Kidney epithelial cell (primary cell): ENCODE measurements at regions not wholly inside any gene's neighbourhood (a gene's known extent, or its start where the extent isn't known, plus 50 kb on each side); places are given as distances from the start of the nearest gene placed in this dataset.

ENCODE experiments used
- DNase-seq: peaks from one replicate; pipeline ENCODE4 v3.0.0-alpha.2; 2010; ENCODE audit warnings: low read depth
- H3K27me3 ChIP-seq: 2 replicates; pipeline ENCODE4 v1.6.0; 2011; ENCODE audit warnings: low read length; ENCODE audit not compliant: control insufficient read depth, insufficient read depth
- H3K36me3 ChIP-seq: 2 replicates; pipeline ENCODE4 v1.5.1; 2011; ENCODE audit warnings: low read length; ENCODE audit not compliant: control insufficient read depth, insufficient read depth
- H3K4me3 ChIP-seq: 2 replicates; pipeline ENCODE4 v1.5.1; 2011; ENCODE audit warnings: low read depth, mild to moderate bottlenecking, control low read depth, low read length
- TF ChIP-seq, protein P1 (sequence below): IDR thresholded peaks from 2 replicates; pipeline ENCODE4 v1.5.1; 2011; ENCODE audit warnings: mild to moderate bottlenecking, moderate library complexity, low read length, control low read depth, inconsistent platforms; ENCODE audit not compliant: insufficient read depth, poor library complexity, severe bottlenecking

DNA sequence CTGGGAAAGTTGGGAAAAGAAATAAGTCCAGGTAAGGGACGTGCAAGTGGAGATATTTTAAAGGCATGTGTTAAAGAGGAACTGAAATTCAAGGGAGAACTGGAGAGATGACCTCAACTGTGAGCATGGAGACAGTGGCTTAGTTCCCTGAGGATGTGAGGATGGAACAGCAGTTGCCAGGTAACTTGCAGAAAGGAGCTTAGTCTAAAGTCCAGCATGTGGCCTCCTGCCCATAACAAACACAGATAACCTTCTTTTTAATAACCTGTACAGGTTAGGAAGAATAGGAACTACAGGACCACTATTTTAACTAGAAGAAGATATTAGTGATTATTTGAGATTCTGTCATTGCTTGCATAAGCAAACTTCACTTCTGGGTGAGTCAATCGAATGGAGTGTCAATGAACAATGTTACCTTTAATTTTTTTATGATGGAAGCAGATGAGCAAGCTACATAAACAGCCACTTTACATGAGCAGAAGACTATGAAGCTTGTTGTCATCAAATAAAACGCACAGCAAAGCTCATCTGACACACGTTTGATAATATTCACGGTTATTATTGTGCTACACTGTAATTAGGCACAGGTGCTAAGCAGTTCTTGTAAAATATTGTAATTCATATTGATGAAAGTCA, 291.7 kb upstream of the DDHD1 start:
- H3K27me3 ChIP-seq = no peaks in the 10 kb centered on the region
- no peaks in the 10 kb centered on the region for H3K36me3 ChIP-seq
- no peak for DNase-seq
- H3K4me3 ChIP-seq = no peak overlapping the region
- TF ChIP-seq, protein P1, sequence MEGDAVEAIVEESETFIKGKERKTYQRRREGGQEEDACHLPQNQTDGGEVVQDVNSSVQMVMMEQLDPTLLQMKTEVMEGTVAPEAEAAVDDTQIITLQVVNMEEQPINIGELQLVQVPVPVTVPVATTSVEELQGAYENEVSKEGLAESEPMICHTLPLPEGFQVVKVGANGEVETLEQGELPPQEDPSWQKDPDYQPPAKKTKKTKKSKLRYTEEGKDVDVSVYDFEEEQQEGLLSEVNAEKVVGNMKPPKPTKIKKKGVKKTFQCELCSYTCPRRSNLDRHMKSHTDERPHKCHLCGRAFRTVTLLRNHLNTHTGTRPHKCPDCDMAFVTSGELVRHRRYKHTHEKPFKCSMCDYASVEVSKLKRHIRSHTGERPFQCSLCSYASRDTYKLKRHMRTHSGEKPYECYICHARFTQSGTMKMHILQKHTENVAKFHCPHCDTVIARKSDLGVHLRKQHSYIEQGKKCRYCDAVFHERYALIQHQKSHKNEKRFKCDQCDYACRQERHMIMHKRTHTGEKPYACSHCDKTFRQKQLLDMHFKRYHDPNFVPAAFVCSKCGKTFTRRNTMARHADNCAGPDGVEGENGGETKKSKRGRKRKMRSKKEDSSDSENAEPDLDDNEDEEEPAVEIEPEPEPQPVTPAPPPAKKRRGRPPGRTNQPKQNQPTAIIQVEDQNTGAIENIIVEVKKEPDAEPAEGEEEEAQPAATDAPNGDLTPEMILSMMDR = no peak

DNA sequence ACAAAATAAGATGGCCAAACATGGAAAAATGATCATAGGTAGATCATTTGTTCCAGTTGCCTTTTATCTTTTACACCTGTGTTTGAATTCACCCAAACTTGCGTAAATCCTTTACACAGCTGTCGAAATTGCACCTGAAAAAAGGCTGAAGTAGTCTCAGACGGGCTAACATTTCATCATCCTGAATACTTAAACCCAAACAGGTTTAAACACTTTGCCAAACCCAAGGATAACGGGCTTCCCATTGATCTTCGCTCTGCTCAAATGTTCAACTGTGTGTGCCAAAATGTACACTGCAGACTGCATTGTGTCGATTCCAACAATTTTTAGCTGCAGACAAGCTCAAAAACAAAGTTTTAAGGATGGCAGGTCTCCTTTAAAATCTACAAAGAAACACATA, 288.7 kb upstream of the DDHD1 start:
- no peaks in the 10 kb centered on the region for H3K27me3 ChIP-seq
- TF ChIP-seq, protein P1 = no peak

DNA sequence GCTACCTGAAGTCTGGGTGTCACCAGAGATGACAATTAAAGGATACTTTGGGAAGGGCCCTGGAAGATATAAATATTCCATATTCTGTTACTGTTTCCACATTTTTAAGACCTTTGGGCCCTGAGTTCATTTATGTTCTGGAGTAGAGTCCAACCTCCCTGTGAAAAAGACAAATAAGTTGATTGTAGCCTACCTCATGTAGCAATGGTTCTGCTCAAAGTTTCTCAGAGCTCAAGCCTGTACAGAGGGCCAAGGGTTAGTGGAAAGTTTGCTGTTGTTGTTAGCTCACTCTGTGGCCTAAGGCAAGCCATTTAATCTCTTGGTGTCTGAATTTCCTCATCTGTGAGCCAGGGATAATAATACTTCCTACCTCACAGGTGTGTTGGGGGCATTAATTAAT, 284.7 kb upstream of the DDHD1 start:
- no peak overlapping the region for H3K4me3 ChIP-seq
- no peaks in the 10 kb centered on the region for H3K36me3 ChIP-seq
- TF ChIP-seq, protein P1 = no peak
- no peaks in the 10 kb centered on the region for H3K27me3 ChIP-seq
- no peak for DNase-seq

More for the DNA sequence above, 288.7 kb upstream of the DDHD1 start:
- H3K4me3 ChIP-seq = no peak overlapping the region
- H3K36me3 ChIP-seq = no peaks in the 10 kb centered on the region
- no peak for DNase-seq

DNA sequence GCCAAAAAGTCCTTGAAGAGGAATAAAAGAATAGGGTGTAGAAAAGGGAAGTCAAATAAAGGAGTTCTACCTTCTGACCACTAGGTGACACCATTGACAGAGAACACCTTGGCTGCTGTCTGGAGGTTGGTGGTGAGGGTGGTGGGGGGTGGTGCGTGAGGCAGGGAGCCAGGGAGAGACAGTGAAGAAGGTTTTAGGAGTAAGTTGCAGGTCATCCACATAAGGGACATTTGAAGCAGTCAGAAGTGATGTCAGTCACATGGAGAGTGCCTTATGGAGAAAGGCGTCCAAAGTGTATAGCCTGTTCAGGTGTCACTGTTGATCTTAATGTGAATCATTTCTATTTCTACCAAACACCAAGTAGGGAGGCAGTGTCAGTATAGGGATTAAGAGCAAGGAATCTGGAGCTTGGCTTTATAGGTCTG, 279.3 kb upstream of the DDHD1 start:
- no peak for DNase-seq
- no peaks in the 10 kb centered on the region for H3K36me3 ChIP-seq
- TF ChIP-seq, protein P1 = peak; percentile 70

DNA sequence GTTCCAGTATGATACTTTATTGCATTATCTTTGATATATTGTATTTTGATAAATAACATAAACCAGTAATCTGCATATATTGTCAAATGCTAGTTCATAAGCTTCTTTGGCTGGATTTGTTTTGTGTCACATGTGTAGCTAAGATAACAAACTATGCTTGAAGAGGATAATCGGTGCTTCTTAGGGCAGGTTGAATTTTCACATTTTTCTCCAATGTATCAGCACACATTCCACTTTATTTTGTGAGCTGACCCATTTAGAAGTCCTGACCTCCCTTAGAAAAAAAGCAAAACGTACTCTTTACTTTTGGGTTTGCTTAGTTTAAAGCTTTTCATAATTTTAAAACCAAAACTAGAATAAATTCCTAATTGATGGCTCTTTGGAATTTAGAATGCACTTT, 277.7 kb upstream of the DDHD1 start:
- TF ChIP-seq, protein P1 = no peak
- Histone ChIP-seq H3K36me3 (no peaks in the 10 kb centered on the region), H3K4me3 (no peak overlapping the region), H3K27me3 (no peaks in the 10 kb centered on the region)
- DNase-seq = no peak

More for the DNA sequence above, 279.3 kb upstream of the DDHD1 start:
- no peaks in the 10 kb centered on the region for H3K27me3 ChIP-seq
- no peak overlapping the region for H3K4me3 ChIP-seq

DNA sequence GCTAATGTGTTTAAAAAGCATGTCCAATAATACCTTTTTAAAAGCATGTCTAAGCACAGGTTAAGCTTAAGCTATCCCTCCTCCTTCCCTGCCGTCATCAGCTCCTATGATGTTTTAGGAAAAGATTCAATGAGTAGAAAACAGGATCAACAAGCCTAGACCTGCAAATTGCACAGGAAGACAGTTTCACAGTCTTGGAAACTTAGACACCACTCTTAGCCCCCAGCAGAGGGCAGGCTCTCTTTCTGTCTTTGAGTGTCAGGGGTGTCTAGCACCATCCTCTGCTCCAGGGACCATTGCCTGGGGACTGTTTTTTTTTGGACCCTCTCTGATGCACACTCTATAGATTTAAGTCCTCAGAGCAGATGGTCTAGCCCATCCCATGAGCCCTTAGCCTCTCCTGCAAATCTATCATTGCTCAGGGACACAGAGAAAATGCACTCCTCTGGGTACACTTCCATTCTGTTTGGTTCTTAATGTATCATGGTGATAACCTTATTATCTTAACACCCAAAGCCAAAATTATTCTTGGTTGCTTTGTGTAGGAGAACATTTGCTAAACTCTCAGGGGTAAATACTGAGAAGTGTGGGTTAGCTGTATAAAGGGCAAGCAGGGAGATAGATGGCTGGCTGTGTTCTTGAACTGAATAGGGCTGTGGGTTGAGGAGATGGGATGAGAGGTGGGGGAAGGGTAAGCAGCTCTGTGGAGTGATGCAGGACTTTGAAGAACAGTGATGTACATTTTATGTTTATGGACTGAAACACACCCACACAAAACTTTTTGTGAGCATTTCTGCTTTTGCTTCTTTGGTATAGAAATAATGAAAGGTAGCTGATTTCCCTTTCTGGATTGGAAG, 259.9 kb upstream of the DDHD1 start:
- no peaks in the 10 kb centered on the region for H3K36me3 ChIP-seq
- TF ChIP-seq, protein P1 = peak; percentile 47
- no peaks in the 10 kb centered on the region for H3K27me3 ChIP-seq
- no peak overlapping the region for H3K4me3 ChIP-seq
- DNase-seq = no peak
